HG03442 (cell line): ENCODE measurements at regions not wholly inside any gene's neighbourhood (a gene's known extent, or its start where the extent isn't known, plus 50 kb on each side); places are given as distances from the start of the nearest gene placed in this dataset.
"Not testable (repeated sequence)": the region's sequence is repeated elsewhere in the genome, so short reads cannot be mapped to it uniquely, and the experiment has no call there.

Experiments used
- ATAC-seq: cut with Tn5 transposase; IDR thresholded peaks from one replicate; pipeline ENCODE4 v1.9.1; 2021; ENCODE audit warnings: mild to moderate bottlenecking, moderate library complexity; ENCODE audit not compliant: unreplicated experiment

DNA sequence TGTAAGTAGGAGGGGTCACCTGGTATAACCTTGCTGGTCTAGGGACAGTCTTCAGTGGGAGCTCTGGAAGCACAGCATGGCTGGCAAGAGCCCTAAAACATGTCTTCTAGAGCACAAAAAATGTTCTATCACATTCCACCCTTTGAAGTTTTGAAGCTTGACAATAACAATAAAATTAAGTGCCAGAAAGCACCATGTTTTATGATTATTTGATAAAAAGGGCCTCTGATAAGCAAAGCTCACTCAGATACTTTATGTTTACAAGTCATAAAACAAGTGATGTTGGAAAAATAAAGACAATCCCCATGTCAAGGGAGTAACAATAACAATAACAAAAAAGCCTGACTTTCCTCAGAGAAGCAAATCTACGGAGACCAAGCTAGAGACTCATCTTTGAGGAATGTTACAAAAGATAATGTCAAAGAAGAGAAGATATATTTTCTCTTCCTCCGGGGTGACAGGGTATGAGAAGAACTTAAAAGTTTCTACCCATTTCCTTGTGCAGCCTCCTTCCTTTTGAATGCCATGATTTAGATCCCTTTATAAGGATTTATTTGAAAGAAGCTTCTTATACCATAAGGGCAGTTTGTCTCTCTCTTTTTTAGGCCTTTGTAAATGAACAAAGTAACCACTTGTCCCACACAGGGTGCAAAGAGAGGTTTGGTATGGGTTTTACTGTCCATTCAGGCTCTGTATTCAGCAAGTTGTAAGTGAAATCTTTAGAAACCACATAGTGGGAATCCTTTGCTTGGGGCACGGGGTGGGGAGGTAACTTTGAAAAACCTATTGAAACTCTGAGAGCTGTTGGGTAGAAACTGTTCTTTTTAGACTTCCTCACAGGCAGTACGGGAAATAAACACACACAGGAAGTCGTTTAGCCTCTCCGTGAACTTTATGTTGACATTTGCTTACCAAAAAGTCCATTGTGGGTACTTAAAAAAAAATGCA, 109.6 kb upstream of the RBMS3 start:
- ATAC-seq: peak; percentile 57

DNA sequence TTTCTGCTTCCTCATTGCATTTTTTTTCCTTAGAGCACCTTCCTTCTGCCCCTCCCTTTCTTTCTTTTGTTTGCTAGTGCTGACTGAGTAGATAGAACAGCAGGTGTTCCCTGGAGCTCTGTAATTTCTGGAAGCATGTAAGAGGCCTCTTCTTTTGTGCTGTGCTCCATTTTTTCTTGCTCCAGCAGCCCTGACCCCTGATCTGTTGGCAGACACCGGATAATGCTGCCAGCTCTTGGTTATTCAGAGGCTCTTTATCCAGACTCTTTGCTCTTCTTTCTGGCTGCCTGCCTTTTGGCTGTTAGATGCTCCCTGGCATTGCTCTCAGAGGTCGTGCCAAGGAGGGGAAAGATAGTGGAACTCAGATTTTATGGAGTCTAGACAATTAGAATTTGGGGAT, 104.4 kb upstream of the RBMS3 start:
- no peak for ATAC-seq

GRCh38 chr3:29178809-29179793, 101.8 kb upstream of the RBMS3 start:
- ATAC-seq: no peak

GRCh38 chr3:29181149-29181780, 99.6 kb upstream of the RBMS3 start:
- ATAC-seq: peak; percentile 58

DNA sequence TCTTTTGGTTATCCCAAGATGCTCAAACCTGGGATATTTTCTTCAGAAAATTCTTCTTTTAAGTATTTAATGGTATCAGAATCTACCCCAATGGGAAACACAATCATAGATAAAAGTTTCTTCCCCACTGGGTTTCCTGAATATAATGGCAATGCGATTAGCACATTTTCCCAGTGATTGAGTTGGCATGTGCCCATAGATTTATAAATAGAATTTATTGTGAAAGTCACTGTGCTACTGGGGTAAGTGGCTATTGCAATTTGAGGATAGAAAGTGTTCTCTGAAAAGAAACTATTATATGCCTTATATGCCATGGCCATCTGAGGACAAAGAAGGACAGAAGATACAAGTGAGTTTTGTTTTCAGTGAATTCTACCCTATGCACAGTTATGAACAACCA, 99.0 kb upstream of the RBMS3 start:
- no peak for ATAC-seq

- not testable (repeated sequence) for ATAC-seq
Observed at GRCh38 chr3:29182828-29183227, 98.0 kb upstream of the RBMS3 start.

DNA sequence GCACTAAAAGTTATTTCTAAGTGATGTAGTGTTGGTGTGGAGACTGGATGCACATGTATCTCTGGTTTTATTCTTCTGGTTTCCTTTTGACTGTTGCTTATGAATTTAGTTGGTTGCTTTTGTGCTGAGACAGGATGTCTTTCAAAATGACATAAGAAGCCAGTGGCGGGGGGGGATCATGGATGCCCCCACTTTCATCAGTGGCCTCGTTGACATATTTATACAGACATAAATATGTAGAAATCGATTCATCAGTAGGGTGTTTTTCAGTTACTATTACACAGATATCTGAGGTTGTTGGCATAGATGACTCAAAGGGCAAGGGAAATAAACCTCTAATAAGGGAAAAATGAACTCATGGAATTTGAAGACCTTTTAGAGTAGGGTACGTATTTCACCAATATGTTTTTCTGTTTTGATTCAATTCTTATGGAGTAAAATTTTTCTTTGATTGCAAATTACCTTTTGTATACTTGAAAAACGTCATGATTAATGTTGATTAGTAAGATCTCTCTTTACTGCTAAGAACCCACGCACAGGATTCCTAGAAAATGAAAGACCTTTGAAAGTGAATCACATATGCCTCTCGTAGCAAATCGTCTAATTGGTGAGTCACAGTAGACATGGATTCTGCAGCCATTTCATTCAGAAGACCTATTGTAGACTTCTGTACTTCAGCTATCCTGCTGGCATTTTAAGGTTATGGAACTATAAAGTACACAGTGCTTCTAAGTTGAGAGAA, 97.4 kb upstream of the RBMS3 start:
- no peak for ATAC-seq

GRCh38 chr3:29185706-29186105, 95.2 kb upstream of the RBMS3 start:
- no peak for ATAC-seq

GRCh38 chr3:29186131-29186599, 94.7 kb upstream of the RBMS3 start:
- no peak for ATAC-seq

DNA sequence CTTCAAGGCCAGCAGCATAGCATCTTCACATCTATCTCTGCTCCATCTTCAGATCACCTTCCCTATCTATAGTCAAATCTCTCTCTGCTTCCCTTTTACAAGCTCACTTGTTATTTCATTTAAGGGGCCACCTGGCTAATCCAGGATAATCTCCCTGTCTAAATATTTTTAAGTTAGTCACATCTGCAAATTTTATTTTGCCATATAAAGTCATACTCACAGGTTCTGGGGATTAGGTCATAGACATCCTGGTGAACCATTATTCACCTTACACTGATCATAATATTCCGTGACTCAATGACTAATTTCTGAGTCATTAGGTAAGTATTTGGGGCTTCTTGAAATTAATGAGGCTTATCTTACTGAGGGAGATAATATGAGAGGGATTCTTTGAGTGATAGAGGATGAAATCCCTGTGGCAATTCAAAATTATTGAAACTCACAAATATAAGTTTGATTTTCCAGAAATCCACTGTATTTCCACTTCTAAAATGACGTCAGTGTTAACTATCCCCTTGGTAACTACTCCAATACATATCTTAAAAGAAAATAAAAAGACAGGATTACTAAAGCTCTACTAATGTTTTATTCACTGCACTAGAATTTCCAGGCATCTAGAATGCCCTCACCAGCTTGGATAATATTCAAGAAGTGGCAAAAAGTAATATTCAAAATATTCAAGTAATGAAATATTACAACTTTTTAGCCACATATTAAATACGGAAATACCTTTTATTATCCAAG, 93.7 kb upstream of the RBMS3 start:
- ATAC-seq: no peak

GRCh38 chr3:29189328-29189727, 91.5 kb upstream of the RBMS3 start:
- no peak for ATAC-seq

- ATAC-seq: no peak
Observed at GRCh38 chr3:29194139-29194538, 86.7 kb upstream of the RBMS3 start.

DNA sequence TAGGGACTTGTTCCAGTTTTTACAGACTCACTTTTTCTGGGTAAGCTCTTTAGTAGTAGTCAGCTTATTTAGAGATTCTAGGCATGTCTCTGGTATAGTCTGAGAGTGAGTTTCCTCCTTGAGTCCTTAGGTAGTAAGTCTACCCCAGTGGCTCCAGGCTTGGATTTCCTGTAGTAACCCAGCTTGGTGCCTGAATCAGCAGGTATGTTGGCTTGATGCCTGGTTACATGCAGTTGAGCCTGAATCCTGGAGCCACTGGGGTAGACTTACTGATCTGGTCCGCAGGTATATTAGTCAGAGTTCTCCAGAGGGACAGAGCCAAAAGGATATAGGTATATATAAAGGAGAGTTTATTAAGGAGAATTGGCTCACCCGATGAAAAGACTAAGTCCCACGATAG, 85.8 kb upstream of the RBMS3 start:
- ATAC-seq: no peak

GRCh38 chr3:29201604-29202003, 79.3 kb upstream of the RBMS3 start:
- no peak for ATAC-seq

- no peak for ATAC-seq
Observed at GRCh38 chr3:29202378-29202777, 78.5 kb upstream of the RBMS3 start.

DNA sequence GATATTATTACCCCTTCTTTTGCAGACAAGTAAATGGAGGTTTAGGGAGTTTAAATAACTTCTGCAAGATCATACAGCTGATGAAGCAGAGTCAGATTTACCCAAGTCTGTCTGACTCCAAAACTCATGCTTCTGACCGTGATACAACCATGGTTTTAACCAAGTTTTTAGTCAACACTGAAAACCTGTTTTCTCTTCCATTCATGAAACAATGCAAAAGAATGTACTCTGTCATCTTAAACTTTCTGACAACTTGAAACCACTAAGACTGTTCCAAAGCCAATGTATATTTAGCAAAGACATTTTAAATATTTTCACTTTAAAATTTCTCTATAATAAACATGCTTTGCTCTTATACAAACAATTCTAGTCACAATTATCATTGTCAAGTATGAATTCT, 77.0 kb upstream of the RBMS3 start:
- ATAC-seq: no peak

- ATAC-seq: no peak
Observed at GRCh38 chr3:29207427-29207826, 73.4 kb upstream of the RBMS3 start.

GRCh38 chr3:29212789-29213433, 68.0 kb upstream of the RBMS3 start:
- no peak for ATAC-seq

DNA sequence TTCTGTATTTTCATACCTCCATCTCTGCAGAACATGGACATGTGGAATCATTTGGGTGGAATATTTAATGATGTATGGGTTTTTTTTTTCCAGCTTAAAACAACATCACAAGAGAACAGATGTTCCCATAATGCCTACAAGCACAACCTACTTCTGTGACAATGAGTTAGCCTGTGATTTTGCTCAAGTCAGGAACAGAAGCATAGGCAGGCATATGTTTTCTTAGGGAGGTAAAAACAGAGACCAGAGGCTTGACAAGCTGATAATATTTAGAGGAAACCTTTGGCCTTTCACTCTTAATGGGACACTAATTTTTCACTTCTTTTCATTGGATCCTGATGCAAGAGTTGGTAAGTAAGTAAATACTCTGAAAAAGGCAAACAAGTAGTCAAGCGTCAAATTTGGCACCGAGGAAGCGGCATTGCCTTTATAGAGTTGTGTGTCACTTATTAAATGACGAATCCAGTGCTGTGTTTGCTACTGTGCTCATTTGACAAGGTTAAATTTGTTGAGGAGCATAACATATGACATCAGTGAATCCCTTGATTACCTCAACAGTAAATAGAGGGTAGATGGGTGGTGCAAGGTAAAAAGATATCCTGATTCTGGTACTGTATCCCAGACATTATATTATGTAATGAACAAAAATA, 66.7 kb upstream of the RBMS3 start:
- ATAC-seq: no peak
